Glutamatergic neuron (in vitro differentiated cells): ENCODE measurements at regions not wholly inside any gene's neighbourhood (a gene's known extent, or its start where the extent isn't known, plus 50 kb on each side); places are given as distances from the start of the nearest gene placed in this dataset.

Experiments
- DNase-seq: peaks from one replicate; pipeline ENCODE4 v3.0.0; 2022
- H3K27ac Mint-ChIP-seq: one replicate; pipeline ENCODE4 v1.8.0; 2020; ENCODE audit warnings: mild to moderate bottlenecking, mixed read lengths, inconsistent platforms; ENCODE audit not compliant: unreplicated experiment
- H3K27me3 Mint-ChIP-seq: one replicate; pipeline ENCODE4 v1.8.0; 2020; ENCODE audit warnings: mild to moderate bottlenecking, moderate library complexity, mixed read lengths, inconsistent platforms; ENCODE audit not compliant: unreplicated experiment
- H3K36me3 Mint-ChIP-seq: one replicate; pipeline ENCODE4 v1.8.0; 2020; ENCODE audit warnings: mild to moderate bottlenecking, mixed read lengths, inconsistent platforms; ENCODE audit not compliant: unreplicated experiment
- H3K4me1 Mint-ChIP-seq: one replicate; pipeline ENCODE4 v1.8.0; 2020; ENCODE audit warnings: mild to moderate bottlenecking, low read depth, mixed read lengths, inconsistent platforms; ENCODE audit not compliant: unreplicated experiment
- H3K4me3 Mint-ChIP-seq: one replicate; pipeline ENCODE4 v1.8.0; 2020; ENCODE audit warnings: mild to moderate bottlenecking, mixed read lengths, inconsistent platforms; ENCODE audit not compliant: unreplicated experiment
- H3K9me3 Mint-ChIP-seq: one replicate; pipeline ENCODE4 v1.8.0; 2020; ENCODE audit warnings: mild to moderate bottlenecking, moderate library complexity, mixed read lengths, inconsistent platforms; ENCODE audit not compliant: unreplicated experiment
- CTCF ChIP-seq: fragments of 200-600 bp; sonication (generic); IDR thresholded peaks from one replicate; pipeline ENCODE4 v1.5.0; 2021; ENCODE audit not compliant: partially characterized antibody, unreplicated experiment

- TF ChIP-seq CTCF, result no peak
- H3K36me3 Mint-ChIP-seq, result no peaks in the 10 kb centered on the region
- H3K4me1 Mint-ChIP-seq, result no peaks in the 10 kb centered on the region
- H3K9me3 Mint-ChIP-seq, result no peaks in the 10 kb centered on the region
- H3K27me3 Mint-ChIP-seq, result peaks cover 2% of the 10 kb centered on the region
- no peak for DNase-seq
- no peak overlapping the region for H3K27ac Mint-ChIP-seq
- no peak overlapping the region for H3K4me3 Mint-ChIP-seq
These were observed 412.3 kb upstream of the ADGRL2 start for GRCh38 chr1:81388435-81388834.

GRCh38 chr1:81387446-81387845 lies 413.3 kb upstream of the ADGRL2 start:
- Mint-ChIP-seq H3K27me3 (peaks cover 2% of the 10 kb centered on the region), H3K4me3 (no peak overlapping the region), H3K4me1 (no peaks in the 10 kb centered on the region), H3K36me3 (no peaks in the 10 kb centered on the region), H3K27ac (no peak overlapping the region), H3K9me3 (no peaks in the 10 kb centered on the region)
- DNase-seq, result no peak
- no peak for TF ChIP-seq CTCF

GRCh38 chr1:81382561-81382960 lies 418.2 kb upstream of the ADGRL2 start:
- DNase-seq, result no peak
- Mint-ChIP-seq H3K27ac (no peak overlapping the region), H3K4me3 (no peak overlapping the region), H3K36me3 (no peaks in the 10 kb centered on the region), H3K4me1 (no peaks in the 10 kb centered on the region), H3K27me3 (peaks cover 1% of the 10 kb centered on the region), H3K9me3 (no peaks in the 10 kb centered on the region)
- TF ChIP-seq CTCF, result no peak

GRCh38 chr1:81381881-81382280 lies 418.9 kb upstream of the ADGRL2 start:
- H3K27ac Mint-ChIP-seq, result no peak overlapping the region

GRCh38 chr1:81380436-81380835 lies 420.3 kb upstream of the ADGRL2 start:
- DNase-seq, result no peak
- TF ChIP-seq CTCF, result no peak
- Mint-ChIP-seq H3K27ac (no peak overlapping the region), H3K4me1 (no peaks in the 10 kb centered on the region), H3K4me3 (no peak overlapping the region), H3K27me3 (peaks cover 1% of the 10 kb centered on the region), H3K36me3 (no peaks in the 10 kb centered on the region), H3K9me3 (no peaks in the 10 kb centered on the region)

More at GRCh38 chr1:81381881-81382280, 418.9 kb upstream of the ADGRL2 start:
- Mint-ChIP-seq H3K36me3 (no peaks in the 10 kb centered on the region), H3K9me3 (no peaks in the 10 kb centered on the region), H3K4me3 (no peak overlapping the region), H3K27me3 (peaks cover 1% of the 10 kb centered on the region), H3K4me1 (no peaks in the 10 kb centered on the region)
- DNase-seq, result no peak
- no peak for TF ChIP-seq CTCF
